Breast epithelium (tissue), 4 donors: ENCODE measurements at regions not wholly inside any gene's neighbourhood (a gene's known extent, or its start where the extent isn't known, plus 50 kb on each side); places are given as distances from the start of the nearest gene placed in this dataset.

Experiments
- DNase-seq, 2 donors: peaks; one replicate each; pipeline ENCODE4 v3.0.0-alpha.2; 2019; ENCODE audit warnings: low spot score in 2 of 2
- H3K27ac ChIP-seq, 2 donors: fragments of 200-600 bp; sonication (generic) in 1 of 2; one replicate each; pipeline ENCODE4 v1.5.1; 2016 to 2019; ENCODE audit warnings: mild to moderate bottlenecking in 1 of 2
- H3K27me3 ChIP-seq, 2 donors: fragments of 200-600 bp; sonication (generic) in 1 of 2; one replicate each; pipeline versions ENCODE4 v1.5.1 to v1.6.0; 2017 to 2019; ENCODE audit warnings: control low read depth in 1 of 2, mild to moderate bottlenecking in 1 of 2
- H3K36me3 ChIP-seq: fragments of 200-600 bp; one replicate; pipeline ENCODE4 v1.5.1; 2019
- H3K4me1 ChIP-seq, 2 donors: fragments of 200-600 bp; sonication (generic); one replicate each; pipeline ENCODE4 v1.5.1; 2016 to 2019; ENCODE audit warnings: control low read depth in 1 of 2
- H3K4me3 ChIP-seq, 3 donors: fragments of 200-600 bp; sonication (generic); 1 replicate in 2 of 3; 2 replicates in 1 of 3; pipeline ENCODE4 v1.5.1; 2016 to 2019; ENCODE audit warnings: mild to moderate bottlenecking in 3 of 3, moderate library complexity in 2 of 3
- H3K9me3 ChIP-seq, 2 donors: fragments of 200-600 bp; sonication (generic) in 1 of 2; one replicate each; pipeline ENCODE4 v1.5.1; 2016 to 2019; ENCODE audit warnings: control low read depth in 1 of 2
- POLR2A ChIP-seq: fragments of 450-650 bp; IDR thresholded peaks from one replicate; pipeline ENCODE4 v1.6.1; 2016; ENCODE audit warnings: antibody characterized with exemption, mild to moderate bottlenecking, moderate library complexity
- POLR2AphosphoS5 ChIP-seq, 3 donors: sonication (generic); formaldehyde crosslinking; IDR thresholded peaks; one replicate each; pipeline ENCODE4 v1.6.1; 2017; ENCODE audit warnings: antibody characterized with exemption in 3 of 3
- intact Hi-C: fragments of 100-400 bp; cut with DNase I; formaldehyde crosslinking; loops from one replicate; pipeline ENCODE4 v1.15.1; 2023; ENCODE audit warnings: low total_unique reads
- TF ChIP-seq, protein P1 (sequence below), 3 donors: fragments of 450-650 bp; IDR thresholded peaks; one replicate each; pipeline ENCODE4 v1.5.1; 2016 to 2017; ENCODE audit warnings: antibody characterized with exemption in 3 of 3, mild to moderate bottlenecking in 3 of 3, moderate library complexity in 3 of 3

DNA sequence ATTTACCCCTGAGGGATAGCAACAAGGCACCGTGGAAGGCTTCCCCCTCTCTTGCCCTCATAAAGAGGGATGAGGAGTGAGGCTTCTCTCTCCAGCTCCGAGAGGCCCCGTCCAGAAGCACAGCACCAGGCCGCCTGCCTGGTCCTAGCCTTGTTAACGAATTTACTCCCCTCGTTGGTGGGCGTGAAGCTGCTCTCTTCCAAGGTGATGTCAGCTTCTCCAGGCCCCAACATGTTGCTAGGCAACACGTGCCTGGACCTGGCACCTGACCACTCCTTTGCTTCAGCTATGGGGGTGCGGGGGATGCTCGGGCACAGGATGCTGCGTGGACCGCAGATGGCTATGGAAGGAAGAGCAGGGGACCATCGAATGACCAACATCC lies 135.2 kb upstream of the MGMT start:
- H3K9me3 ChIP-seq: no peaks in the 10 kb centered on the region
- no peaks in the 10 kb centered on the region for H3K4me1 ChIP-seq
- no peaks in the 10 kb centered on the region for H3K36me3 ChIP-seq
- H3K27me3 ChIP-seq: no peaks in the 10 kb centered on the region
- H3K4me3 ChIP-seq: no peak overlapping the region
- intact Hi-C loops: no loop called here
- no peak for DNase-seq
- TF ChIP-seq, protein P1, sequence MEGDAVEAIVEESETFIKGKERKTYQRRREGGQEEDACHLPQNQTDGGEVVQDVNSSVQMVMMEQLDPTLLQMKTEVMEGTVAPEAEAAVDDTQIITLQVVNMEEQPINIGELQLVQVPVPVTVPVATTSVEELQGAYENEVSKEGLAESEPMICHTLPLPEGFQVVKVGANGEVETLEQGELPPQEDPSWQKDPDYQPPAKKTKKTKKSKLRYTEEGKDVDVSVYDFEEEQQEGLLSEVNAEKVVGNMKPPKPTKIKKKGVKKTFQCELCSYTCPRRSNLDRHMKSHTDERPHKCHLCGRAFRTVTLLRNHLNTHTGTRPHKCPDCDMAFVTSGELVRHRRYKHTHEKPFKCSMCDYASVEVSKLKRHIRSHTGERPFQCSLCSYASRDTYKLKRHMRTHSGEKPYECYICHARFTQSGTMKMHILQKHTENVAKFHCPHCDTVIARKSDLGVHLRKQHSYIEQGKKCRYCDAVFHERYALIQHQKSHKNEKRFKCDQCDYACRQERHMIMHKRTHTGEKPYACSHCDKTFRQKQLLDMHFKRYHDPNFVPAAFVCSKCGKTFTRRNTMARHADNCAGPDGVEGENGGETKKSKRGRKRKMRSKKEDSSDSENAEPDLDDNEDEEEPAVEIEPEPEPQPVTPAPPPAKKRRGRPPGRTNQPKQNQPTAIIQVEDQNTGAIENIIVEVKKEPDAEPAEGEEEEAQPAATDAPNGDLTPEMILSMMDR (IDR thresholded peaks at IDR 0.05): no peak
- TF ChIP-seq POLR2A (no peak), POLR2AphosphoS5 (IDR thresholded peaks at IDR 0.05) (no peak)
- H3K27ac ChIP-seq: no peak overlapping the region

DNA sequence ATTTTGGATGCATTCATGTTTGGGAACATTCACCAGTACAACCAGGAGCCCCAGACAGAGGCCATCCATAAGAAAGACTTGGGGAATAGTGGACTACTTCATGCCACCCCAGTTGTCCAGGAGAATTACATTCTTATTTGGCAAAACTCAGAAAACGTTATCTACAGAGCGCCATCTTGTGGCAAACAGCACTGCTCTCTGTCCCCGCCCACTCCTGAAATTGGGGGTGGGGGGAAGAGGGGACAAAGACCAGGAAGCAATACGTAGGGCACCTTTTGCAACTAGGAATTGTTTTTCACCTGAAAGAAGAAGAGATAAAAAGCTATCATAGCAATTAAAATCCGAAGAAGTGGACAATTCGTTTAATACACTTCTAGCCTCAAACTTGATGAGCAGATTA lies 134.6 kb upstream of the MGMT start:
- intact Hi-C loops: no loop called here
- H3K36me3 ChIP-seq: no peaks in the 10 kb centered on the region
- H3K27ac ChIP-seq: no peak overlapping the region
- no peak for DNase-seq
- TF ChIP-seq POLR2AphosphoS5 (IDR thresholded peaks at IDR 0.05): no peak
- TF ChIP-seq, protein P1 (IDR thresholded peaks at IDR 0.05): peak in 1 of 3 donors; percentile 15
- no peaks in the 10 kb centered on the region for H3K9me3 ChIP-seq
- no peak overlapping the region for H3K4me3 ChIP-seq
- no peaks in the 10 kb centered on the region for H3K27me3 ChIP-seq
- H3K4me1 ChIP-seq: no peaks in the 10 kb centered on the region

DNA sequence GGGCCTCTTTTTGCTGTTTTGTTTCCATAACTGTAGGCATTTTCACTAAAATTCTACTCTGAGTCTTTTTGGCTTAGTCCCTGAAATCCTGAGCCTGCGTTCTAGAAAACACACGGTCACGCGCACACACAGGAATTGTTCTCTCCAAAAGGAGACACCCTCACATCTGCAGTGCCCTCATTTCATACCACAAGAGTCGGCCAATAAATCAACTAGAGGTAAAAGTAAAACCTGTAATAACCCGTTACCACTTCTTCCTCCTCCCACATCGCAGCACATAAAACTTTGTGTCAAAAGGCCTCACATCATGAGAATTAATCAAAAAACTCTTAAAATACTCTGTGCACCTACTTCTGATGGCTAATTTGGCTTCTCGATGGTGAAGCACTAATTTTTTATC lies 133.3 kb upstream of the MGMT start:
- H3K9me3 ChIP-seq: no peaks in the 10 kb centered on the region
- TF ChIP-seq POLR2AphosphoS5 (IDR thresholded peaks at IDR 0.05): no peak
- TF ChIP-seq, protein P1 (IDR thresholded peaks at IDR 0.05): no peak
- TF ChIP-seq POLR2A: no peak
- no peaks in the 10 kb centered on the region for H3K4me1 ChIP-seq
- intact Hi-C loops: no loop called here
- H3K36me3 ChIP-seq: no peaks in the 10 kb centered on the region
- H3K4me3 ChIP-seq: no peak overlapping the region
- H3K27me3 ChIP-seq: no peaks in the 10 kb centered on the region
- no peak overlapping the region for H3K27ac ChIP-seq
- DNase-seq: no peak

DNA sequence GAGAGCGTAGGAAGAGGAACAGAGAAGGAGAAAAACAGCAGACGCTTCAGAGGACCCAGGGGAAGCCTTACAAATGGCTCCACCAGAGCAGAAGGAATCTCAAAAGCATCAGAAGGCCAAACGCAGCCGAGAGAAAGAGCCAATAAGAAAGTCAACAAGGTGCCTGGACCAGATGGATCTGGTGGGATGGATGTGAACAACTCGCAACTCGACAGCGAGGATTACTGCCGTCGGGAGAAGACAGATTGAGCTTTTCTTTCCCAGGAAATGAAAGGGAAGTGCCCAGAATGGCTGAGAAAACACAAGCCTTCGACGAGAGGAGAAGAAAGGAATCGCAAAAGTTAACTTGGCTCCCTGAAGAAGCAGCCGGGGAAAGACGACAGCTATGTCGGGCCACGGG lies 132.8 kb upstream of the MGMT start:
- no peaks in the 10 kb centered on the region for H3K9me3 ChIP-seq
- H3K4me1 ChIP-seq: no peaks in the 10 kb centered on the region
- H3K27ac ChIP-seq: no peak overlapping the region
- DNase-seq: no peak
- intact Hi-C loops: no loop called here
- H3K27me3 ChIP-seq: no peaks in the 10 kb centered on the region
- H3K36me3 ChIP-seq: no peaks in the 10 kb centered on the region
- TF ChIP-seq POLR2A: no peak
- TF ChIP-seq, protein P1 (IDR thresholded peaks at IDR 0.05): no peak
- TF ChIP-seq POLR2AphosphoS5 (IDR thresholded peaks at IDR 0.05): no peak
- H3K4me3 ChIP-seq: no peak overlapping the region

DNA sequence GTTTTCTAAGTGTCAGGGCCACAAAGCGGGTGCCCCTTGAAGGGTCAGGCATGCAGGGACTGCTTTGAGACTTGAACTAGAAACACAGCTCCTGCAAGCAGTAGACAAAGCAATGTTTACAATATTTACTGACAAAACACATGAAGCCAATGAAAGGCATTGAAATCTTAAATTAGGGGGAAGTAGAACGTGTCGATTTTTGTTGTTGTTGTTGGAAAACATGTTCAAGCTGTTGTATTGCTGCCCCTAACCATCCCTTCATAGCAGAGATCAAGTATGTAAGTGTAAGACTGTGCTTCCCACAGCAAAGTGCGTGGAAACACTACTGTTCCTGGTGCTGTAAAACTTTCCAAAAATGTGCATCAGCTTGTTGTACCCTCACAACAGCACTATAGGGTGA lies 131.6 kb upstream of the MGMT start:
- intact Hi-C loops: no loop called here
- no peak overlapping the region for H3K4me3 ChIP-seq

More for the DNA sequence above, 131.6 kb upstream of the MGMT start:
- H3K9me3 ChIP-seq: no peaks in the 10 kb centered on the region
- DNase-seq: no peak
- no peaks in the 10 kb centered on the region for H3K27me3 ChIP-seq
- TF ChIP-seq, protein P1 (IDR thresholded peaks at IDR 0.05): no peak
- TF ChIP-seq POLR2AphosphoS5 (IDR thresholded peaks at IDR 0.05) (no peak), POLR2A (no peak)
- no peaks in the 10 kb centered on the region for H3K4me1 ChIP-seq
- H3K27ac ChIP-seq: no peak overlapping the region
- no peaks in the 10 kb centered on the region for H3K36me3 ChIP-seq
